Brain microvascular endothelial cell (primary cell): ENCODE measurements at regions not wholly inside any gene's neighbourhood (a gene's known extent, or its start where the extent isn't known, plus 50 kb on each side); places are given as distances from the start of the nearest gene placed in this dataset.
"Not testable (repeated sequence)": the region's sequence is repeated elsewhere in the genome, so short reads cannot be mapped to it uniquely, and the experiment has no call there.

Experiments used
- DNase-seq: peaks from one replicate; pipeline ENCODE4 v3.0.0-alpha.2; 2020
- H3K27ac ChIP-seq: fragments of 250-450 bp; sonication (Bioruptor Pico); 2 replicates; pipeline ENCODE4 v1.5.1; 2020; ENCODE audit warnings: mild to moderate bottlenecking, moderate library complexity
- H3K27me3 ChIP-seq: fragments of 250-450 bp; sonication (Bioruptor Pico); replicated peaks from 2 replicates; pipeline ENCODE4 v1.5.1; 2020; ENCODE audit warnings: mild to moderate bottlenecking
- H3K36me3 ChIP-seq: fragments of 250-450 bp; sonication (Bioruptor Pico); replicated peaks from 2 replicates; pipeline ENCODE4 v1.5.1; 2020; ENCODE audit warnings: mild to moderate bottlenecking
- H3K4me3 ChIP-seq: 2 replicates; pipeline ENCODE4 v1.5.1; 2011; ENCODE audit warnings: low read depth, mild to moderate bottlenecking, control low read depth, low read length, moderate library complexity
- CTCF ChIP-seq: IDR thresholded peaks from 2 replicates; pipeline ENCODE4 v1.5.1; 2011; ENCODE audit warnings: low read depth, mild to moderate bottlenecking, moderate library complexity, low read length, control low read depth, inconsistent platforms; ENCODE audit errors: missing control alignments
- in situ Hi-C: cut with HindIII; loops from 2 replicates; pipeline ENCODE4 v1.10.0; 2017; ENCODE audit warnings: low sequenced_read_pairs, low pct_ligation_motif_present

GRCh38 chr12:97877404-97877803, 414.8 kb downstream of the RMST start:
- Histone ChIP-seq H3K27ac (no peak overlapping the region), H3K36me3 (no peaks in the 10 kb centered on the region), H3K4me3 (no peak overlapping the region), H3K27me3 (no peaks in the 10 kb centered on the region)
- TF ChIP-seq CTCF, result no peak
- DNase-seq, result no peak
- in situ Hi-C loops, result no loop called here

GRCh38 chr12:97886511-97887176, 424.0 kb downstream of the RMST start:
- TF ChIP-seq CTCF, result no peak
- no peak overlapping the region for H3K27ac ChIP-seq
- no peak for DNase-seq
- no peaks in the 10 kb centered on the region for H3K27me3 ChIP-seq
- in situ Hi-C loops, result no loop called here
- H3K4me3 ChIP-seq, result no peak overlapping the region
- H3K36me3 ChIP-seq, result no peaks in the 10 kb centered on the region

- H3K27me3 ChIP-seq, H3K4me3 ChIP-seq, in situ Hi-C loops, H3K27ac ChIP-seq, H3K36me3 ChIP-seq, DNase-seq: not testable (repeated sequence)
Measured at GRCh38 chr12:97897881-97898280, 435.3 kb downstream of the RMST start.

GRCh38 chr12:97899529-97899928, 436.9 kb downstream of the RMST start:
- Histone ChIP-seq H3K27me3 (no peaks in the 10 kb centered on the region), H3K27ac (no peak overlapping the region), H3K4me3 (no peak overlapping the region), H3K36me3 (no peaks in the 10 kb centered on the region)
- no peak for TF ChIP-seq CTCF
- no peak for DNase-seq
- in situ Hi-C loops, result no loop called here

GRCh38 chr12:97899956-97900355, 437.4 kb downstream of the RMST start:
- in situ Hi-C loops, result no loop called here

GRCh38 chr12:97903356-97903755, 440.8 kb downstream of the RMST start:
- in situ Hi-C loops, result no loop called here
- TF ChIP-seq CTCF, result no peak
- no peaks in the 10 kb centered on the region for H3K27me3 ChIP-seq
- no peak overlapping the region for H3K27ac ChIP-seq
- no peaks in the 10 kb centered on the region for H3K36me3 ChIP-seq
- DNase-seq, result no peak
- H3K4me3 ChIP-seq, result no peak overlapping the region

More at GRCh38 chr12:97899956-97900355, 437.4 kb downstream of the RMST start:
- Histone ChIP-seq H3K36me3 (no peaks in the 10 kb centered on the region), H3K27me3 (no peaks in the 10 kb centered on the region), H3K4me3 (no peak overlapping the region), H3K27ac (no peak overlapping the region)
- no peak for TF ChIP-seq CTCF
- no peak for DNase-seq
